ENCODE measurements at regions not wholly inside any gene's neighbourhood (a gene's known extent, or its start where the extent isn't known, plus 50 kb on each side); places are given as distances from the start of the nearest gene placed in this dataset.

DNA sequence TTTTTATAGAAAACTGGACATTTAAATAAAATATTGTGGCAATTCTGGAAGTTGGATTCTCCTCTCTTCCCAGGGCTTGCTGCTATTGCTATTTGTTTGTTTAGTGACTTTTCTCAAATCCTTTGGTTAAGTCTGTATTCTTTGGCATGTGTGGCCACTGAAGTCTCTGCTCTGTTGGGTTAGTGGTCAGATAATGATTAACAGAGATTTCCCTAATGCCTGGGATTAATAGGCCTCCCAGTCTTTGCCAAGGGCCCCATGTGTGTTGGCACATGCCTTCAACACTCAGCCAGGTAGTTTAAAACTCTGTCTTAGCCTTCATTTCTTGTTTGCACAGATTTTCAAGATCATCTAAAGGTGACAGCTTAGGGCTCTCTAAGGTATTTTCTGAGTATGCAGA is 92.8 kb upstream of the EPB41L4A start:
- no peak for TF ChIP-seq POLR2A (IDR thresholded peaks at IDR 0.05)
- TF ChIP-seq POLR2AphosphoS5 (IDR thresholded peaks at IDR 0.05), result no peak

Data from spleen (tissue), 3 donors.